ENCODE measurements at regions not wholly inside any gene's neighbourhood (a gene's known extent, or its start where the extent isn't known, plus 50 kb on each side); places are given as distances from the start of the nearest gene placed in this dataset.
"Not testable (repeated sequence)": the region's sequence is repeated elsewhere in the genome, so short reads cannot be mapped to it uniquely, and the experiment has no call there.

DNA sequence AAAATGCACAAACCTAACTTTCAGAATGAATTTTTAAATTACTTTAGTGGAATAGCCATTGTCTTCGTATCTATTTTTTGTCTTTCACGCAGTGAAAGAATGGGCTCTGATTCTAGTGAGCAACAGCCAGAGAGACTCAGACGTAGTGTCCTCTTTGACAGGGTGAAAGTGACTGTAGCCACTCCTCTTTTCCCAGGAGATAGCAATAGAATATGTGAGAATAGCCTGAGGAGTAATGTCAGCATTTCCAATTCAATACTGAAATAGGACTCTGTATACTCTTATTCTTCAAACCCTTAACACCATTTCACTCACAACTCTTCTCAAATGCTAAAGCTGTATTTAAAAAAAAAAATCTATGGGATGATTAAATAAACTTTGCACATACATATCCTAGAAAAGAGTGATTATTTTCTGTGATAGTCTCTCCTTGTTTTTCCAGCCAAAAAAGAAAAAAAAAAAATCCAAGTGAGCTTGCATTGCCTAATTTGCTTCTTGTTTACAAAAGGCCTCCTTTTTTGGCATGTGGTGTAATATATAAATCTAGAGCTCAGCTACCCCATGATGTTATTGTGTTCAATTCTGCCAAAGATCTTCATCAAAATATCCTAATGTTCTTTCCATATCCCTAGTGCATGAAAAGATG is 626.1 kb upstream of the SLITRK6 start:
- no peak for DNase-seq (ENCODE audit: low spot score)

DNA sequence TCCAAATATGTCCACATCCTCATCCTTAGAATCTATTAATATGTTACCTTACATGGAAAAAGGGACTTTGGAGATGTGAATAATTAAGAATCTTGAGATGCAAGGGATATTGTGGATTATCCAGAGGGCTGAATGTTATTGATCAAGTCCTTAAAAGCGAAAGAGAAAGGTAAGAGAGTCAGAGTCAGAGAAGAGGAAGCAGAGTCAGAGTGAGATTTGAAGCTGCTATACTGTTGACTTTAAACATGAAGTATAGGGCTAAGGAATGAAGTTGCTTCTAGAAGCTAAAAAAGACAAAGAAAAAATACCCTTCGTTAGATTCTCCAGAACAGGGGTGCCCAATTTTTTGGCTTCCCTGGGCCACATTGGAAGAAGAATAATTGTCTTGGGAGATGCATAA is 627.2 kb upstream of the SLITRK6 start:
- no peak for DNase-seq (ENCODE audit: low spot score)

DNA sequence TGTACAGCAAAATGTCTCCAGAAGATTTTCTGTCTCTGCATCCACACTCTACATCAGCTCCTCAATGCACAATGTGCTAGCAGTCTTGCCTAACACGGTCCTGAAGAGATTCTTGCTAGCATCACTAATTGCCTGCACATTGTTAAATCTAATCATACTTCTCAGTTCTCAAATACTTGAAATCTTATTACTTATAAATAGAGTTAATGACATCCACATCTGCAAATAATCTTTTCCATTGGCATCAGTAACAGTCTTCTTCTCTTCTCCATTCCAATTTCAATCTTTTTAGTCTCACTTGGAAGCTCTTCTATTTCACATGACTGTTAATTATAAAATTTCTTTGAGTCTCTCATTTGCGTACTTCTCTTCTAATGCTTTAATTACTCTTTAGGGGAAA is 630.5 kb upstream of the SLITRK6 start:
- no peak for DNase-seq (ENCODE audit: low spot score)

DNA sequence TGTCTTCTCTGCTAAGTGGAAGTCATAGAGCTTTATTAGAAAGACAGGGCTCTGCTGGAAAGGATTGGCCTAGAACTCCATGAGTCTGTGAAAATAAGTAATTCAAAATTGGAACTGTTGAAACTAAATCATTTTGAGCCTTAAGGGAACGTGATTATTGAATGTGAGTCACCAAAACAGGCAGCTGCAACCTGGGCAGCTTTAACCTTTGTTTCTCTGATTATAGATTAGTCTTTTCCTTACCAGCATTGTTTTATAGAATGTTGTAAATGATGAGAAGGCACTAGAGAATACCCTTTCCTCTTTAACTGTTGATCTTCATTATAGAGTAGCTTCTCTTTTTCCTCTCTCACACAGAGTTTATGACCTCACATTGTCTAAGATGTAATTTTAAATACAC is 638.8 kb upstream of the SLITRK6 start:
- no peak for DNase-seq (ENCODE audit: low spot score)

DNA sequence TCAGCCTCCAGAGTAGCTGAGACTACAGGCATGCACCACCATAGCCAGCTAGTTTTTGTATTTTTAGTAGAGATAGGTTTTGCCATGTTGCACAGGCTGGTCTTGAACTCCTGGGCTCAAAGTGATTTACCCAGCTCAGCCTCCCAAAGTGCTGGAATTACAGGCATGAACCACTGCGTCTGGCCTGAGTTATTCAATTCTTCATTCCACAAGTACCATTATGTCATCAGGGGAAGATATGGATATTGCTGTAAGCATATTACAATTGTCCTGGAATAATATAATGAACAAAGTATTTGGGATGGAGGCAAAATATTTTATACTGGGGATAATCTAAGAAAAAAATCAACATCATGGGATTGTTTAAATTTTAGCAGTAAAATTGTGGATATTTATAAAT is 646.0 kb upstream of the SLITRK6 start:
- DNase-seq (ENCODE audit: low spot score), result no peak

DNA sequence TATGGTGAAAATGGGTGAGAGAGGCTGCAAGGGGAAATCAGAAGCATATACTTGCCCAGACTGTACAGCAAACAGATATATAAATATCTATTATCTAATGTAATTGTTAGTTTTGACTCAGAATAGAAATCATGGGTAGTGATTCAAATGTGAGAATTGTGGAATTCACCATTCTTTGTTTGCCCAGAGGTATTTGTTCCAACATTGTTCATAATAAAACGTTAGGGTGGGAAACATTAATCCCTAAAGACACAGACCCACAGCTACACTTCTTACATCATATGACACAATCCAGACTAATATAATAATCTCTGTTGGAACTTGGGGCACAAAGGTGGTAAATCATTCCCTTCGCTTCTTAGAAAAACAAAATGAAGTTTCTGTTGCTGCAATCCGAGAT is 646.5 kb upstream of the SLITRK6 start:
- DNase-seq (ENCODE audit: low spot score), result no peak

DNA sequence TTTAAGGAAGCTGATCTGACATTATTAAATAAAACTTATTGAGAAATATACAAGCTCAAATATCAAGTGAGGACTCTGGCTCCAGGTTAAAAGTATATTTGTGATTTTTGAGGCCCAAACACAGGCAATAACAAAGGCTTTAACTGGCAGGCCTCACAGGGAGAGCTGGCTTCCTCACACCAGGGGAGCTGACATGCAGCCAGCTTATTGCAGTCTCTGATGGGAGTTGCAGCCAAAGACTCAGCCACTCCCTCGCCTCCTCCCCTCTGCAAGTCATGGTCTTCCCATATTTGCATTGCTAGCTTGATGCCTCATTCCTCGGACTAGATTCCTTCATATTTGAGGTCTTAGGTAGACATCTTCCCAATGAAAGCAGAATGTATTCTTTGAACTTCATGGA is 647.1 kb upstream of the SLITRK6 start:
- no peak for DNase-seq (ENCODE audit: low spot score)

DNA sequence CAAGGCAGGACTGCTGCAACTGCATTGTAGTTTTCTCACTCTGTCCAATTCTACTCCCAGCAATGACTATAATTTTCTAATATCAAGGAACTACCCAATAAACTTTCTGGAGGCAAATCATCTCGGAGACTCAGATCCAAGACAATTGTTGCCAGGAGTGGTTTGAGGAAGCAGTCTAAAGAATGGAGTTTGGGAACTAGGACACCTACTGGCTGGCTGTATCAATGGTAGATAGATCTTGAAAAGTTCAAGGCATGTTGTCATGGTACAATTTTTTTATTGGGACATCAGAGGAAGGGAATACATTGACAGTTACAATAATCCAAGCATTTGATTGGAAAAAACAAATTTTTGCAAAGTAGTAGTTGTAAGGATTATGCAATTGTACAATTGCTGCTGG is 648.3 kb upstream of the SLITRK6 start:
- no peak for DNase-seq (ENCODE audit: low spot score)

DNA sequence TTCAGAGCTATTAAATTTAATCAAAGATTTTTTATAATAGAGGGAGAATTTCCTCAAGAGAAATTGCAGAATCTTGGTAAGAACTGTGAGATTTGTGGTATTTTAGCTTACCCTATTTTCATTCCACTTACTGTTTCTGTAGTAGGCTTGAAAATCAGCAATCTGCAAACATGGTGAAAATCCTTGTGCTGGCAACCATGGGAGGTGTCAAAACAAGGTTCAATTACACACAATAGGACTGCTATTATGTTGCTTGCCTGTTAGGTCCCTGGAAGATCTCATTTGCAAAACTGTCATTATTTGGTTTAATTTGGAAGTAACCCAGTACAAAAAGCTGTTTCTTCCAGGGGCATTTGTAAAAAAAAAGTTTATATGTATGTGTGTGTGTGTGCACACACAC is 662.8 kb upstream of the SLITRK6 start:
- DNase-seq (ENCODE audit: low spot score), result no peak

DNA sequence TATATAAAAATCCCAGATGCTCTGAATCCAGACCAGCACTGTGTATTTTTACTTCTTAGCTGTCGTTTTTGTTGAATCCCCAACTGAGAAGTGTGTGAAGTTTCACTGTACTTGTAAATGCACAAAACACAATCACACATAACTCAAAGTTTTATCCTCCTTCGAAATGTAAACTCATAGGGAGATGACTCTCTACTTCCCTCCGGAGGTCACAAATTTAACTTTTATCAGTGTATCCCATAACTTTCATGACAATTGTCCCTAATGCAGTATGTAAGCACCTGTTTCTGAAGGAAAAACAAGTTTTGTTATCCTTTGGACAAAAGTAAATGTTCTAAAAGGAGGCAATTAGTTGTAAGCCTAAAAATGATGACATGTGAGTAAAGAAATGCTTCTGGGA is 665.0 kb upstream of the SLITRK6 start:
- no peak for DNase-seq (ENCODE audit: low spot score)

DNA sequence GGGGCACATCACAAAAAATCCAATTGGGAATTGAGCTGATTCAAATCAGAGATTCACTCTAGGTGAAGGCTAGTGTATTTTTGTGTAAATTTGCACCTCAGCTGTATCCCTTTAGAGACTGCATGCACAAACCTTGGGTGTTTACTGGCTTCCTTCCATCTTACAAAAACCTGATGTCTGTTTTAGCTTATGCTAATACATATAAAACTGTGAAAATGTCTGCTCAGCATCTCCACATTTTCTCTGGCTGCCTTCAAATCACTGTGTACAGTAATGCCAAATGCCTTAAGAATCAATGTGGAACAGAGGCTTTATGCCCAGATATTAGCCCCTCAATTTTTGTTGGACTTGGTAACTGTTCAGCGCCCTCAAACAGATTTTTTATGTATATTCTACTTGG is 675.8 kb upstream of the SLITRK6 start:
- DNase-seq (ENCODE audit: low spot score), result no peak

DNA sequence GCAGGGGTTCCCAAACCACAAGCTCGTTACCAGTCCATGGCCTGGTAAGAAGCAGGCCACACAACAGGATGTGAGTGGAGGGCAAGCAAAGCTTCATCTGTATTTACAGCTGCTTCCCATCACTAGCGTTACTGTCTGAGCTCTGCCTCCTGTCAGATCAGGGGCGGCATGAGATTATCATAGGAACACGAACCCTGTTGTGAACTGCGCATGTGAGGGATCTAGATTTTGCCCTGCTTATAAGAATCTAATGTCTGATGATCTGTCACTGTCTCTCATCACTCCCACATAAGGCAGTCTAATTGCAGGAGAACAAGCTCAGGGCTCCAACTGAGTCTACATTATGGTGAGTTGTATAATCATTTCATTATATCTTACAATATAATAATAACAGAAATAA is 677.4 kb upstream of the SLITRK6 start:
- no peak for DNase-seq (ENCODE audit: low spot score)

DNA sequence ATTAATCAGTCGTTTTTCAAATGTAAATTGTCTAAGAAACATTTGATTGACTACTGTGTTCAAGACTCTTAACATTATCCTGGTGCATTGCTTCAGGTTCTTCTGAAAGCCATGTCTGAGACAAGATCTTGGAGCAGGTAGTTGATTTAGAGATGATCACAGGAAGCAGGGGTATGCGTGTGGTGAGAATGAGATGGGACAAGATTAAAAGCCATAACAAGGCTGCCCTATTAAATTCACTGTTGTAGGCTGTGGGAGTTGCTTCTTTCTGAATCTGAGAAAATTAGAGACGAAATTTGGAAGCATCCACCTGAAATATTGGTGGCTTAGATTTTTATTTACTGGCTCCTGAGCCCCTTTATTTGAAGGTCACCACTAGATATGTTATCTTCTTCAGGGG is 687.4 kb upstream of the SLITRK6 start:
- no peak for DNase-seq (ENCODE audit: low spot score)

DNA sequence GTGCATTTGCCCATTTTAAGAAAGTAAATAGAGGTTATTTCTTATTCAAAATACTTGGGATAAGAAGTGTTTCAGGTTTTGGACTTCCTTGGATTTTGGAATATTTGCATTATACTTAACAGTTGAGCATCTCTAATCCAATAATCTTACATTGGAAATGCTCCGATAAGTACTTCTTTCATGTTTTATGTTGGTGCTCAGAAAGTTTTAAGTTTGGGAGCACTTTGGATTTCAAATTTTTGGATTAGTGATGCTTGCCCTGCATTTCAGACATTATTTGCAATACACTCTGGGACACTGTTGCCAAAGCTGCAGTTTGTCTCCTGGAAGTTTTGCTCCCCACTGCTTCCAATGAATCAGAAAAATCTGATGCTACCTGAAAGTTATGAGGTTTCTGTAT is 691.9 kb upstream of the SLITRK6 start:
- no peak for DNase-seq (ENCODE audit: low spot score)

DNA sequence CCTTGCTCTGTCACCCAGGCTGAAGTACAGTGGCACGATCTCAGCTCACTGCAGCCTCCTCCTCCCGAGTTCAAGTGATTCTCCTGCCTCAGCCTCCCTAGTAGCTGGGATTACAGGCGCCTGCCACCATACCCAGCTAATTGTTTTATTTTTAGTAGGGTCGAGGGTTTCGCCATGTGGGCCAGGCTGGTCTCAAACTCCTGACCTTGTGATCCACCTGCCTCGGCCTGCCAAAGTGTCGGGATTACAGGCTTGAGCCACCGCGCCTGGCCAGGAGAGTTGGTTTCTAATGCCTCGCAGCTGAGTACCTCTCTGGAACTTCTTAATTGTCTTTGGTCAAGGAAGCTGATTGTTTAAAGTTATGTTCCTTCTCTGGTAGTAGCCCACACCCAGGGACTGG is 702.7 kb upstream of the SLITRK6 start:
- DNase-seq (ENCODE audit: low spot score), result not testable (repeated sequence)

DNA sequence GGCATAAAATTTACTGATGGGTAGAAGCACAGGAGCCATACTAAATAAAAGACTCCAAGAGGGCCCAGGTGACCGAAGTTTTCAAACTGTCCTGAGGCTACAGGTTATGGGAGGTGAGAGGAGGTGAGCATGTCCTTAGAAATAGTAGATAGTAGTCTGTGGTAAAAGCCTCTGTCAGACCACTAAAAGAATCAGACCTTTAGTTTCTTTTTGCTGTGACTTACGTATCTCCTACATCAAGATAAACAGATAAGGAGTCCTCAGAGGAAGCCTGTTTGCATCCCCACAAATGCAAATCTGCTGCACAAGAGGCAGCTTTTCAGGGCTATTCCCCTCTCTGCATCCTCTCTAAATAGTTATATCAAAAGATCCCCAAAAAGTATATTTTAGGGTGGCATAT is 711.6 kb upstream of the SLITRK6 start:
- no peak for DNase-seq (ENCODE audit: low spot score)

DNA sequence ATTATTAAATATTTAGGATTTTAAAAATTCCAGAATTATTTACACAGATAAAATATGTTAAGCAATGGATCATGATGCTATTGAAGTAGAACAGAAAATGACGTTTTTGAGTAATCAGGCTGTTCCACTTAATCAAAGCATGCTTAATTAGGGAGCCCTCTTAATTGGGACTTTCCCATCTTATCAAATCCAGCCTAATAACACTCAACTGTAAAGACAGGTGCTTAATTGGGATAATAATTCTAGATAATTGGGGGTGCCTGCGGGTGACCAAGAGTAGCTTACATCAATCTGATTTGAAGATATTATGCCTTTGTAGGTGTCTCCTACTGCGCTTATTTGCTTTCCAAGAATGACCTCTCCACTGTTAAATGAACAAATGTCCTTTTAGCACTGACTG is 742.2 kb upstream of the SLITRK6 start:
- DNase-seq (ENCODE audit: low spot score), result no peak

DNA sequence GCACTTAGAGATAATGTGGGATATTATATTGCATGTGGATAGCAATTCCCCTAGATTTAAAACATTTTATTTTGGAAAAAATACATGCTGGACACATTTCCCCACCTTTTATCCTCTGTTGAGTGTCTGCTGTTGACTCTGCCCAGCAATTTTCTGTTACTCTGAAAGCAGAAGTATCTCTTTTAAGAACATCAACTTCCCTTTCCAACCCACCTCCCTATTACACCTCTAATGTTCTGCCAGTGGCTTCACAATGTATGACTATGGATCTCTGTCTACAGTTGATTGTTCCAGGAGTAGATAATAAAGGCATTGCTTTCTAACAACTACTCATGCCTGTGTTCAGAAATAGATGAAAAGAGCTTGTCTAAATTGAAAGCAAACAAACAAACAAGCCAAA is 754.8 kb upstream of the SLITRK6 start:
- no peak for DNase-seq (ENCODE audit: low spot score)

DNA sequence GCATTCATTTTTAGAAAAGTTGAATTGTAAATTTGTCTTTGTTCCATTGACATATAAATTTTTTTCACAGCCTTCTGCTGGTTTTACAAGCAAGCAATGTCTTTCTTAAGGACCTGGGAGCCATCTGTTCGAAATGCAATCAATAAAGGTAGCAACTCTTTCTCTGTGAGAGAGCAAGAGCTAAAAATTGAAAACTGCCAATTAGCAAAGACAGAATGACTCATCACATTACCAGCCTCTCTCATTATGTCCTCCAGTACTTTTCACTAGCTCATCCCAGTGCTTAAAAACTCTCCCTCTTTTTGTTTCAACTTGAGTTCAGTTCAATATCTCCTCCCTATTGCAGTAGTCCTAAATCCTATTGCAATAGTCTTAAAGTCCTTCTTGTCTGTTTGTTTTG is 760.7 kb upstream of the SLITRK6 start:
- no peak for DNase-seq (ENCODE audit: low spot score)

DNA sequence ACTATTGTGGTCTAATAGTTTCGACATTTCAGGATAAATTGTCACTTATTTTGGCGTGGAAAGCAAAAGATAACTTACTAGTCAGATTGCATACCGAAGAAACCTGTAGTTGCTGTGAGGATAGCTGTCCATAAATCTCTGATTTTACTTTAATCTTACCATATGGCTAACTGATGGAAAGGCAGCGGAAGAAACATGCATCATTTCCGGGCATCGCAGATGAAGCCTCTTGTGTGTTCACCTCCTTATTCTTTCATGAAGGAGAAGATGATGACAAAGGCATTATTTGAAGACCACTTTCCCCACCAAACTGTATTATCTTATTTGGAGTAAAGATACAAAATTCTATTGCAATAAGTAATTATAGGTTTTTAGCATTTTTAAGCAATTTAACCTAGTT is 763.6 kb upstream of the SLITRK6 start:
- DNase-seq (ENCODE audit: low spot score), result no peak

DNA sequence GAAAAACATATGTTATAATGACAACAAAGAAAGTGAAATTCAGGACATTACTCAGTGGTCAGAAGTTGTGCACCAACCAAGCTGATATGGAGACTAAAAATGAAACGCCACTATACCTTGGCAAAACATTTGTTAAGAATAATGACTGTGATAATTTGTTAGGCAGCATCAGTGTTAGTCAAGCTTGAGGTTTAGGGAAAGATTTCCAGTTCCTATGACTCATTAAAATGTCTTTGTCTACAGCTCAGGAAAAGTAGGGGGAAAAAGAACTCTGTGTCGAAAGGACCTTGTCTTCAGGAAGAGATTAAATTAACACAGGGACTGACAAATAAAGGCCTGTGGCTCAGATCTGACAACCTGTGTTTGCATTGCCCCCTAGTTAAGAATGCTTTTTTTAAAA is 764.1 kb upstream of the SLITRK6 start:
- DNase-seq (ENCODE audit: low spot score), result no peak

DNA sequence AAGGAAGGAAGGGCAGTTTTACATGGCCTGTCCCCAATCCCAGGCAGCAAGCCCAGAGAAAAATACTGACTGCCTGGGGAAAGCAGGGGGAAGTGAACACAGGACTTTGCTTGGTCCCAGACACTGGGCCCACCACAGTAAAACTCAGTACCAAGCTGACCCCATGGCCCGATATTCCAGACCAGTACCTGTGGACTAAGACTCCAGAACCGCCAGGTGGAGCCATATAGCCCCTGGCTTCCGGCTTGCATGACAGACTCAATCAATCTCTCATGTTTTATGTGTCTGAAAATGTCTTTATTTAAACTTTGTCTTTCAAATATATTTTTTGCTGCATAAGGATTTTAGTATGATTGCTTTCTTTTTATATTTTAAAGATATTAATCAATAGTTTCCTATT is 767.9 kb upstream of the SLITRK6 start:
- DNase-seq (ENCODE audit: low spot score), result no peak

DNA sequence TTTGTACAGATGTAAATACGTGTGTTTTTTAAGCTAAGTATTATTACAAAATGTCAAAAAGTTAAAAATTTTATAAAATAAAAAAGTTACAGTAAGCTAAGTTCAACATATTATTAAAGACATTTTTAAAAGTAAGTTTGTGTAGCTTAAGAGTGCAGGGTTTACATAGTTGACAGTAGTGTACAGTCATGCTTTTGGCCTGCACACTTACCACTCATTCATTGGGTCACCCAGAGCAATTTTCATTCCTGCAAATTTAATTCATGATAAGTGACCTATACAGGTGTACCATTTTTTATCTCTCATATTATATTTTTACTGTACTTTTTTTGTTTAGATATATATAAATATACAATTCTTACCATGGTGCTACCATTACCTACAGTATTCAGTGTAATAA is 769.9 kb upstream of the SLITRK6 start:
- no peak for DNase-seq (ENCODE audit: low spot score)

DNA sequence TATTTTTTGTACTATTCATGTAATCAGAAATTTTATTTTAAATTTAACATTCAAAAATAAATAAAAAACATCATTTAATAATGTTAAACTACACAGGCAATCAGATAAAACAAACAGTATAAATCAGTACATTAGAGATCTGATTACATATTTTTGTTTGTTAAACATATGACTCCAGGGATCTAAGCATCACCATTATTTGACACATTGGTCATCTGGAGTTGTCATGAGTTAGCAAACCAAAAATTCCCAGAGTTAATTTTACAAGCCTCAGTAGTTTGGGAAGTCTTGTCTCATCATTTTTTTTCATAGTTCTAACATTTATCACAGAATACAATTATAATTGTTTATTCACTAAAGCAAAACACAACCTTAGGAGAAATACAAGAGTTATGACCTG is 770.8 kb upstream of the SLITRK6 start:
- no peak for DNase-seq (ENCODE audit: low spot score)

DNA sequence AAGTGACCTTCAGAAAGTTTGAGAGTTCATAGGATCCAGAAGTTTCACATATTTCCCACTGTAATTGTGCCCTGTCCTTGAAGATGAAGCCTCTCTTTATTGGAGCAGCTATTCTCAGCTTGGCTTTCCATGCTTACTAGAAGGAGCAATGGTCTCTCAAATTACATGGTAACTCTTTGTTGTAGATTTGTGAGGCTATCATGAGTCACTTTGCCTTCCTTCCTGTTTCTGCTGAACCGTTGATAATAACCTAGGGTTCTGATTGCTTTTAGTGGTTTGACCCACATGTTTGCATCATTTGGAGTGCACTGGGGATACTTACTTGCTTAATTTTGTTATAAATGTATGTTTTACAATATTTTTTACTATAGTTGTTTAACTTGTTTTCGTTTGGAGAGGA is 772.9 kb upstream of the SLITRK6 start:
- DNase-seq (ENCODE audit: low spot score), result no peak

Data from hematopoietic multipotent progenitor cell treated with erythropoietin and hydrocortisone succinate and interleukin-3 and kit ligand, for 15 days (in vitro differentiated cells).